C4-2B (cell line): ENCODE measurements at regions not wholly inside any gene's neighbourhood (a gene's known extent, or its start where the extent isn't known, plus 50 kb on each side); places are given as distances from the start of the nearest gene placed in this dataset.

Experiments
- H3K27ac ChIP-seq: fragments of 450-650 bp; 2 replicates; pipeline ENCODE4 v1.5.1; 2017
- CTCF ChIP-seq: fragments of 450-650 bp; conservative IDR thresholded peaks from 2 replicates; pipeline ENCODE4 v1.5.1; 2017; ENCODE audit warnings: mild to moderate bottlenecking
- ZFX ChIP-seq: fragments of 450-650 bp; IDR thresholded peaks from 2 replicates; pipeline ENCODE4 v1.6.1; 2017

GRCh38 chr4:61036071-61036684 lies 163.9 kb upstream of the ADGRL3 start:
- no peak overlapping the region for H3K27ac ChIP-seq
- TF ChIP-seq ZFX = no peak
- no peak for TF ChIP-seq CTCF

DNA sequence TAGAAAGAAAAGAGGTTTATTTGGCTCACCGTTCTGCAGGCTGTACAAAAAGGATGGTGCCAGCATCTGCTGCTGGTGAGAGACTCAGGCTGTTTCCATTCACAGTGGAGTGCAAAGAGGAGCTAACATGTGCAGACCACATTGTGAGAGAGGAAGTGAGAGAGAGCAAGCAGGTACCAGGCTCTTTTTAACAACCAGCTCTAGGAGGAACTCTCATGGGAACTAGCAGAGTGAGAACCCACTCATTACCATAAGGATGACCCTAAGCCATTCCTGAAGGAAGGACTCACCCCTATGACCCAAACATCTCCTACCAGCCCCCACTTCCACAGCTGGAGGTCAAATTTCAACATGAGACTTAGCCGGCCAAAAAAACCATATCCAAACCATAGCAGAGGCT lies 158.6 kb upstream of the ADGRL3 start:
- TF ChIP-seq ZFX = no peak
- no peak for TF ChIP-seq CTCF
- no peak overlapping the region for H3K27ac ChIP-seq

DNA sequence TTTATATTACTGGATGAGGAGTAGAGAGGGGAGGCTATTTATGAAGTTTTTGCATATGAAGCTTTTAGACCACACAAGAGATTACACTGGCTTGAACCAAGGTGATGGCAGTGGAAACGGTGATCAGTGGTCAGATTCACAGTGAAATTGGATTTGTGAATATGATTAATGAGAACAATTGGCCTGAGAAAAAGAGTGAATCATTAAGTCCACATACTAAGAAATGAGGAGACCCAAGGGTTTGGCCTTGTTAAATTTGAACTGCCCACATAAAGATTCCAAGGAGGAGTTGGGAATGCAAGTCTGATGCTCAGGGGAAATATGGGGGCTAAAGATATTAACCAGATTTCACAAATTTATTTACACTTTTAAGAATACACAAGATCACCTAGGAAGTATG lies 155.3 kb upstream of the ADGRL3 start:
- no peak for TF ChIP-seq CTCF
- no peak for TF ChIP-seq ZFX
- H3K27ac ChIP-seq = no peak overlapping the region

GRCh38 chr4:61049018-61049417 lies 151.1 kb upstream of the ADGRL3 start:
- no peak for TF ChIP-seq CTCF
- no peak for TF ChIP-seq ZFX

GRCh38 chr4:61067381-61067780 lies 132.7 kb upstream of the ADGRL3 start:
- H3K27ac ChIP-seq = no peak overlapping the region
- TF ChIP-seq ZFX (no peak), CTCF (no peak)

More at GRCh38 chr4:61049018-61049417, 151.1 kb upstream of the ADGRL3 start:
- no peak overlapping the region for H3K27ac ChIP-seq

- no peak overlapping the region for H3K27ac ChIP-seq
- TF ChIP-seq CTCF (no peak), ZFX (no peak)
Measured at GRCh38 chr4:61068060-61068459, 132.1 kb upstream of the ADGRL3 start.

DNA sequence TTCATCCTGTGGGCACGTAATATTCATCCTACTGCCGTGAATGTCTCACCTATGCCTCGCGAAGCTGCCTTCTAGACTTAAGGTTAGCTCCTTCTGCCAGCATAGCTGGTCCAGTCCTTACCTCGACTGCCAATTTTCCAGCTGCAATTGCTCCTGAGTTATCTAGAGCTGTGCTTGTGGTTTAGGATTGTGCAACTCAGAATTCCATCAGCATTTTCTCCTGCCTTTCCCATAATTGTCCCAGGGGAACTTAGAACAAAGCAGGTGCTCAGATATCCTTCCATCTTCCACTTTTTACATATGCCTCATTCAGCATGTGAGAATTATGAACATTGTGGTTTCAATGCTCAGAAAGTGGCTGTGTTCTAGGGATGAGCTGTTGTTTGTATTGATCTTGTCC lies 131.4 kb upstream of the ADGRL3 start:
- TF ChIP-seq ZFX (no peak), CTCF (no peak)
- no peak overlapping the region for H3K27ac ChIP-seq
